ENCODE measurements at regions not wholly inside any gene's neighbourhood (a gene's known extent, or its start where the extent isn't known, plus 50 kb on each side); places are given as distances from the start of the nearest gene placed in this dataset.

DNA sequence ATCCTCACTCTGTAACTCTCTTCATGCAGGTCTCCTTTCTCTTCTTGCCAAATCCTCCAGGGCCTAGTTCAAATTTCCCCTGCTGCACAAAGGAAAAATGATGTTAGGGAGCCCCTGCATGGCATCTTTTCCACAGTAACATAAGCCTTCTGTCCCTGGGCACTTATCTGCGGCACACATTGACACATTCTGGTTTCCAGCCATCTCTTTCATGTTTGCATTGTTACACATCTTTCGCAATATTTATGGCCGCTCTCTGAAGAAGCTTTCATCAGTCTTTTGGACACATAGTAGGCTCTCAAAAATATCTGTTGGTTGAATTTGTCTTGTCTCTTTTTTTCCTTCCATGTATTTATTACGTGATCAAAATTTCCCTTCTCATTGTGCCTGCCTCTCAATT, 1806.1 kb upstream of the PIK3C3 start:
- FAIRE-seq, result no peak
- Histone ChIP-seq H3K4me3 (ENCODE audit: extremely low read depth in 1 of 4, insufficient read depth in 2 of 4, low read depth in 3 of 4, low read length in 4 of 4) (no peak overlapping the region), H4K5ac (ENCODE audit: insufficient read length, low read depth, low read length) (no peak overlapping the region), H3K36me3 (ENCODE audit: control insufficient read depth in 2 of 4, insufficient read depth in 4 of 4, low read length in 3 of 4) (no peaks in the 10 kb centered on the region), H2AK5ac (ENCODE audit: low read depth, low read length) (no peak overlapping the region), H2BK5ac (ENCODE audit: low read depth, low read length) (no peak overlapping the region), H2BK20ac (ENCODE audit: low read length) (no peak overlapping the region), H3K23me2 (ENCODE audit: low read depth, low read length) (no peaks in the 10 kb centered on the region), H4K91ac (replicated peaks; ENCODE audit: insufficient read length, low read length) (no peak overlapping the region), H3K4ac (replicated peaks; ENCODE audit: insufficient read length, low read depth, low read length) (no peak overlapping the region), H3K79me2 (ENCODE audit: control insufficient read depth in 1 of 2, insufficient read depth in 2 of 2, low read length in 2 of 2) (no peaks in the 10 kb centered on the region), H3K18ac (ENCODE audit: extremely low read depth, low read length) (no peak overlapping the region), H2BK120ac (replicated peaks; ENCODE audit: low read depth, low read length) (no peak overlapping the region), H3K56ac (replicated peaks; ENCODE audit: insufficient read length, low read depth, low read length) (no peak overlapping the region), H4K20me1 (replicated peaks in 1 of 2; ENCODE audit: control insufficient read depth in 1 of 2, insufficient read depth in 2 of 2, low read length in 2 of 2) (no peaks in the 10 kb centered on the region), H3K9ac (replicated peaks in 1 of 4; ENCODE audit: extremely low read depth in 1 of 4, low read depth in 3 of 4, low read length in 3 of 4) (no peak overlapping the region), H2BK12ac (ENCODE audit: low read depth, low read length) (no peak overlapping the region), H3K27me3 (replicated peaks in 1 of 4; ENCODE audit: control insufficient read depth in 3 of 4, extremely low read depth in 1 of 4, insufficient read depth in 3 of 4, low read length in 3 of 4) (no peaks in the 10 kb centered on the region), H3K79me1 (ENCODE audit: low read depth, low read length) (no peaks in the 10 kb centered on the region), H3K23ac (ENCODE audit: insufficient read length) (no peak overlapping the region), H3K14ac (ENCODE audit: insufficient read length) (no peak overlapping the region), H3K27ac (ENCODE audit: low read depth, low read length) (no peak overlapping the region), H4K8ac (ENCODE audit: extremely low read depth, insufficient read depth, low read length) (no peak overlapping the region), H2AFZ (ENCODE audit: low read length) (no peak overlapping the region), H3K4me2 (ENCODE audit: insufficient read depth in 1 of 2, low read depth in 2 of 2, low read length in 2 of 2) (no peak overlapping the region), H3K4me1 (replicated peaks in 1 of 4; ENCODE audit: control insufficient read depth in 3 of 4, insufficient read depth in 4 of 4, low read length in 3 of 4) (no peaks in the 10 kb centered on the region), H2BK15ac (ENCODE audit: low read length) (no peak overlapping the region), H3K9me3 (ENCODE audit: insufficient read depth in 2 of 2, low read depth in 1 of 2, low read length in 1 of 2) (no peaks in the 10 kb centered on the region)
- DNase-seq (ENCODE audit: low read depth in 1 of 2, low spot score in 2 of 2), result no peak
- POLR2A ChIA-PET (ENCODE audit: partially characterized antibody), result no interaction called here
- WGBS, 2 experiments (ENCODE audit: extremely low coverage in 1 of 2, insufficient coverage in 1 of 2, insufficient read length in 1 of 2, insufficient replicate concordance in 2 of 2, low coverage in 1 of 2, low lambda C conversion rate in 2 of 2, missing lambda C conversion rate in 1 of 2), result 92% methylated on average over 4 of the region's 4 CpGs; no CpG with 5 or more reads in 1 of the 2 experiments
- TF ChIP-seq YY1 (IDR thresholded peaks at IDR 0.05; ENCODE audit: low read depth, low read length) (no peak), RBBP5 (IDR thresholded peaks at IDR 0.05; ENCODE audit: borderline replicate concordance, low read depth, low read length) (no peak), POLR2AphosphoS5 (IDR thresholded peaks at IDR 0.05; ENCODE audit: low read depth, low read length) (no peak), SP4 (IDR thresholded peaks at IDR 0.05; ENCODE audit: low read length) (no peak), RXRA (IDR thresholded peaks at IDR 0.05; ENCODE audit: insufficient read depth, low read depth, low read length) (no peak)
- TF ChIP-seq, protein P1, sequence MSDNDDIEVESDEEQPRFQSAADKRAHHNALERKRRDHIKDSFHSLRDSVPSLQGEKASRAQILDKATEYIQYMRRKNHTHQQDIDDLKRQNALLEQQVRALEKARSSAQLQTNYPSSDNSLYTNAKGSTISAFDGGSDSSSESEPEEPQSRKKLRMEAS (IDR thresholded peaks at IDR 0.05), result no peak
- CTCF ChIA-PET (ENCODE audit: partially characterized antibody), result interaction anchor here (0.6 kb wide), 1 partner anchor 107 kb away, joined by 3 read pairs; no protein-coding TSS in a partner anchor

All from H1 (cell line).